T-cell (primary cell): ENCODE measurements at regions not wholly inside any gene's neighbourhood (a gene's known extent, or its start where the extent isn't known, plus 50 kb on each side); places are given as distances from the start of the nearest gene placed in this dataset.

ENCODE experiments used
- ATAC-seq, 4 experiments: fragments of 200-7000 bp in 3 of 4; fragments of 150-1000 bp in 1 of 4; cut with Tn5 transposase; replicated peaks in 1 of 4; 1 replicate in 3 of 4; 2 replicates in 1 of 4; pipeline ENCODE4 v1.10.0; 2021; ENCODE audit warnings: moderate library complexity in 3 of 4, mild to moderate bottlenecking in 2 of 4, moderate number of reproducible peaks in 1 of 4
- CTCF ChIA-PET, 2 donors: fragments of 300-600 bp; sonication (Branson Sonifier 250); formaldehyde crosslinking; loops; one replicate each; lab custom pipeline; 2022; ENCODE audit warnings: antibody characterized with exemption in 2 of 2; lab: Charles Lee
- POLR2A ChIA-PET, 2 donors: fragments of 300-600 bp; sonication (Branson Sonifier 250); formaldehyde crosslinking; loops; one replicate each; lab custom pipeline; 2022; ENCODE audit warnings: antibody characterized with exemption in 2 of 2; lab: Charles Lee
- DNase-seq, 35 experiments: peaks; one replicate each; pipeline versions ENCODE4 v3.0.0 to v3.0.0-alpha.2; 2013 to 2023
- H3K27ac ChIP-seq: one replicate; pipeline ENCODE4 v1.5.1; 2013; ENCODE audit warnings: low read length
- H3K27me3 ChIP-seq, 2 experiments: replicated peaks in 1 of 2; 1 replicate in 1 of 2; 2 replicates in 1 of 2; pipeline versions ENCODE4 v1.6.1 to v1.7.0; 2013; ENCODE audit warnings: low read length in 1 of 2, mixed read lengths in 1 of 2; ENCODE audit not compliant: control insufficient read depth in 2 of 2, insufficient read depth in 2 of 2; ENCODE audit errors: extremely low read depth in 1 of 2
- H3K36me3 ChIP-seq, 2 donors: 1 replicate in 1 of 2; 2 replicates in 1 of 2; pipeline versions ENCODE4 v1.6.1 to v1.7.0; 2013; ENCODE audit warnings: low read length in 1 of 2; ENCODE audit not compliant: control insufficient read depth in 2 of 2, insufficient read depth in 1 of 2; ENCODE audit errors: extremely low read depth in 1 of 2
- H3K4me1 ChIP-seq, 2 experiments: 1 replicate in 1 of 2; 2 replicates in 1 of 2; pipeline versions ENCODE4 v1.6.1 to v1.7.0; 2013; ENCODE audit warnings: low read length in 2 of 2, mixed read lengths in 1 of 2; ENCODE audit not compliant: insufficient read depth in 2 of 2, control insufficient read depth in 1 of 2; ENCODE audit errors: extremely low read depth in 1 of 2
- H3K4me3 ChIP-seq, 2 donors: 1 replicate in 1 of 2; 2 replicates in 1 of 2; pipeline versions ENCODE4 v1.5.1 to v1.7.0; 2013; ENCODE audit warnings: mild to moderate bottlenecking in 2 of 2, low read length in 1 of 2, moderate library complexity in 1 of 2; ENCODE audit not compliant: control insufficient read depth in 1 of 2; ENCODE audit errors: extremely low read depth in 1 of 2
- H3K9me3 ChIP-seq: 2 replicates; pipeline ENCODE4 v1.7.0; 2013
- H3K27ac Mint-ChIP-seq, 2 donors: one replicate each; pipeline ENCODE4 v1.8.0; 2020 to 2021; ENCODE audit warnings: mild to moderate bottlenecking in 2 of 2, mixed read lengths in 2 of 2
- H3K27me3 Mint-ChIP-seq, 2 donors: one replicate each; pipeline ENCODE4 v1.8.0; 2021 to 2022; ENCODE audit warnings: mixed read lengths in 2 of 2
- H3K36me3 Mint-ChIP-seq: one replicate; pipeline ENCODE4 v1.8.0; 2021; ENCODE audit warnings: mixed read lengths
- H3K4me1 Mint-ChIP-seq, 3 donors: one replicate each; pipeline ENCODE4 v1.8.0; 2020 to 2022; ENCODE audit warnings: mixed read lengths in 3 of 3, mild to moderate bottlenecking in 1 of 3
- H3K4me3 Mint-ChIP-seq, 3 donors: one replicate each; pipeline ENCODE4 v1.8.0; 2020 to 2022; ENCODE audit warnings: mild to moderate bottlenecking in 3 of 3, mixed read lengths in 3 of 3, moderate library complexity in 3 of 3
- H3K9me3 Mint-ChIP-seq, 3 donors: one replicate each; pipeline ENCODE4 v1.8.0; 2020 to 2022; ENCODE audit warnings: mixed read lengths in 3 of 3
- WGBS: methylation state at CpG from one replicate; pipeline ENCODE4 v1.1.5; 2013; ENCODE audit warnings: missing lambda C conversion rate; ENCODE audit not compliant: insufficient coverage; 5-methylcytosine and 5-hydroxymethylcytosine counted together

- no peak overlapping the region for H3K4me3 Mint-ChIP-seq
- ChIA-PET POLR2A (interaction anchor here in 1 of 2 donors (0.5 kb wide), 1 partner anchor 1343 kb away, joined by 5 read pairs; no protein-coding TSS in a partner anchor), CTCF (interaction anchor here (0.5 to 0.7 kb wide), 5 partner anchors 19 to 1388 kb away, joined by 3 to 7 read pairs (median 4); no protein-coding TSS in a partner anchor)
- no peaks in the 10 kb centered on the region for H3K4me1 ChIP-seq
- H3K27ac Mint-ChIP-seq, result no peak overlapping the region
- peaks cover 0 to 7% of the 10 kb centered on the region in 2 experiments for H3K27me3 ChIP-seq
- no peaks in the 10 kb centered on the region for H3K9me3 ChIP-seq
- no peaks in the 10 kb centered on the region for H3K4me1 Mint-ChIP-seq
- no peaks in the 10 kb centered on the region for H3K36me3 Mint-ChIP-seq
- peaks cover 7 to 14% of the 10 kb centered on the region in 2 donors for H3K27me3 Mint-ChIP-seq
- H3K9me3 Mint-ChIP-seq, result no peaks in the 10 kb centered on the region
- H3K36me3 ChIP-seq, result no peaks in the 10 kb centered on the region
- DNase-seq (no peak), ATAC-seq (no peak)
- H3K4me3 ChIP-seq, result no peak overlapping the region
- no peak overlapping the region for H3K27ac ChIP-seq
- no CpG with 5 or more reads among the region's 1 CpG for WGBS
These were observed 138.5 kb downstream of the NDUFA12 start for GRCh38 chr12:94864987-94865386.

- Mint-ChIP-seq H3K36me3 (no peaks in the 10 kb centered on the region), H3K27ac (no peak overlapping the region), H3K4me1 (no peaks in the 10 kb centered on the region), H3K9me3 (no peaks in the 10 kb centered on the region), H3K27me3 (peaks cover 1 to 8% of the 10 kb centered on the region in 2 donors), H3K4me3 (no peak overlapping the region)
- POLR2A ChIA-PET, result no interaction called here
- Histone ChIP-seq H3K4me1 (no peaks in the 10 kb centered on the region), H3K36me3 (no peaks in the 10 kb centered on the region), H3K4me3 (no peak overlapping the region), H3K27ac (no peak overlapping the region), H3K27me3 (peaks cover 0 to 3% of the 10 kb centered on the region in 2 experiments), H3K9me3 (no peaks in the 10 kb centered on the region)
- ATAC-seq (no peak), DNase-seq (no peak)
- 100% methylated on average over 1 of the region's 8 CpGs for WGBS
- CTCF ChIA-PET, result no interaction called here
These were observed 140.0 kb downstream of the NDUFA12 start for GRCh38 chr12:94863321-94864035.

GRCh38 chr12:94862421-94862820 is 141.1 kb downstream of the NDUFA12 start:
- WGBS, result 100% methylated on average over 1 of the region's 3 CpGs
- ATAC-seq (no peak), DNase-seq (no peak)
- H3K4me3 Mint-ChIP-seq, result no peak overlapping the region
- H3K4me3 ChIP-seq, result no peak overlapping the region
- H3K36me3 Mint-ChIP-seq, result no peaks in the 10 kb centered on the region
- CTCF ChIA-PET, result no interaction called here
- no peak overlapping the region for H3K27ac Mint-ChIP-seq
- no peaks in the 10 kb centered on the region for H3K36me3 ChIP-seq
- no peaks in the 10 kb centered on the region for H3K4me1 ChIP-seq
- H3K4me1 Mint-ChIP-seq, result no peaks in the 10 kb centered on the region
- H3K27me3 Mint-ChIP-seq, result peaks cover 7 to 11% of the 10 kb centered on the region in 2 donors
- H3K27me3 ChIP-seq, result peaks cover 0 to 3% of the 10 kb centered on the region in 2 experiments
- H3K9me3 ChIP-seq, result no peaks in the 10 kb centered on the region
- H3K9me3 Mint-ChIP-seq, result no peaks in the 10 kb centered on the region
- no peak overlapping the region for H3K27ac ChIP-seq
- POLR2A ChIA-PET, result no interaction called here

GRCh38 chr12:94856324-94856723 is 147.2 kb downstream of the NDUFA12 start:
- Histone ChIP-seq H3K36me3 (no peaks in the 10 kb centered on the region), H3K9me3 (no peaks in the 10 kb centered on the region), H3K4me1 (no peaks in the 10 kb centered on the region), H3K27me3 (peaks cover 0 to 2% of the 10 kb centered on the region in 2 experiments), H3K27ac (no peak overlapping the region), H3K4me3 (no peak overlapping the region)
- Mint-ChIP-seq H3K9me3 (no peaks in the 10 kb centered on the region), H3K36me3 (no peaks in the 10 kb centered on the region), H3K27ac (no peak overlapping the region), H3K4me3 (no peak overlapping the region), H3K27me3 (peaks cover 18 to 22% of the 10 kb centered on the region in 2 donors), H3K4me1 (peaks cover 0 to 2% (median 0%) of the 10 kb centered on the region in 3 donors)
- ATAC-seq, result no peak
- POLR2A ChIA-PET, result no interaction called here
- CTCF ChIA-PET, result interaction anchor here in 1 of 2 donors (0.7 kb wide), 1 partner anchor 11 kb away, joined by 3 read pairs; no protein-coding TSS in a partner anchor
- WGBS, result 100% methylated on average over 1 of the region's 2 CpGs
- DNase-seq, result no peak

- no peaks in the 10 kb centered on the region for H3K9me3 ChIP-seq
- no peaks in the 10 kb centered on the region for H3K36me3 ChIP-seq
- Mint-ChIP-seq H3K9me3 (no peaks in the 10 kb centered on the region), H3K27me3 (peaks cover 22 to 23% of the 10 kb centered on the region in 2 donors), H3K4me1 (peaks cover 0 to 2% (median 0%) of the 10 kb centered on the region in 3 donors), H3K4me3 (no peak overlapping the region), H3K27ac (no peak overlapping the region), H3K36me3 (no peaks in the 10 kb centered on the region)
- H3K27ac ChIP-seq, result no peak overlapping the region
- CTCF ChIA-PET, result interaction anchor here in 1 of 2 donors (0.7 kb wide), 1 partner anchor 11 kb away, joined by 3 read pairs; no protein-coding TSS in a partner anchor
- ATAC-seq (no peak), DNase-seq (no peak)
- WGBS, result 31% methylated on average over 3 of the region's 6 CpGs
- no peak overlapping the region for H3K4me3 ChIP-seq
- POLR2A ChIA-PET, result no interaction called here
- H3K27me3 ChIP-seq, result peaks cover 0 to 2% of the 10 kb centered on the region in 2 experiments
- no peaks in the 10 kb centered on the region for H3K4me1 ChIP-seq
These were observed 147.6 kb downstream of the NDUFA12 start for GRCh38 chr12:94855853-94856252.

- CTCF ChIA-PET, result no interaction called here
- no CpG with 5 or more reads among the region's 2 CpGs for WGBS
These were observed 152.0 kb downstream of the NDUFA12 start for GRCh38 chr12:94851396-94852028.

More at GRCh38 chr12:94851396-94852028, 152.0 kb downstream of the NDUFA12 start:
- POLR2A ChIA-PET, result no interaction called here
- DNase-seq (no peak), ATAC-seq (no peak)
- no peak overlapping the region for H3K4me3 Mint-ChIP-seq
- H3K9me3 Mint-ChIP-seq, result no peaks in the 10 kb centered on the region
- H3K27me3 Mint-ChIP-seq, result peaks cover 28 to 31% of the 10 kb centered on the region in 2 donors
- no peaks in the 10 kb centered on the region for H3K36me3 ChIP-seq
- no peaks in the 10 kb centered on the region for H3K9me3 ChIP-seq
- no peak overlapping the region for H3K4me3 ChIP-seq
- no peak overlapping the region for H3K27ac ChIP-seq
- H3K36me3 Mint-ChIP-seq, result no peaks in the 10 kb centered on the region
- H3K27me3 ChIP-seq, result peaks cover 2 to 9% of the 10 kb centered on the region in 2 experiments
- H3K4me1 ChIP-seq, result no peaks in the 10 kb centered on the region
- peaks cover 0 to 2% (median 0%) of the 10 kb centered on the region in 3 donors for H3K4me1 Mint-ChIP-seq
- H3K27ac Mint-ChIP-seq, result no peak overlapping the region
